GM21367 (cell line): ENCODE measurements at regions not wholly inside any gene's neighbourhood (a gene's known extent, or its start where the extent isn't known, plus 50 kb on each side); places are given as distances from the start of the nearest gene placed in this dataset.

Experiments used
- ATAC-seq: cut with Tn5 transposase; IDR thresholded peaks from one replicate; pipeline ENCODE4 v1.9.1; 2021; ENCODE audit not compliant: unreplicated experiment

- ATAC-seq: no peak
Observed at GRCh38 chr4:181594188-181594587, 649.0 kb upstream of the TENM3 start.

GRCh38 chr4:181595716-181596115 is 647.5 kb upstream of the TENM3 start:
- ATAC-seq: no peak

GRCh38 chr4:181597766-181598165 is 645.4 kb upstream of the TENM3 start:
- ATAC-seq: no peak

DNA sequence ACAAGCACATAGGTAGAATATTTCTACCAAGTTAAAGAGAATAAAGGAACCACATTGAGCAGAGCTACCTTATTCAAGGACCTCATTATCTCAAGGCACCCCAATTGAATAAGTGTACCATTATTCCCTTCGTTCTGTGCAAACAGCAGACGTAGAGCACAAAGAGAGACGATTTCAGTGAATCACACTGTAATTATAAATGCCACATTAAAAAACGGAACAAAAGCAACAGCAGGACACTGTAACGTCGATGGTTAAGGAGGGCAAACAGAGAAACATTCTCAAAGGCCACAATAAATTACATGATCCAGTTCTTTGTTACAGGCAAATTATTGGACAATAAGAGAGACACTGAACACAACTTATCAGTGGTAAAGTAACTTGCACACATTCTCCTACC is 644.1 kb upstream of the TENM3 start:
- no peak for ATAC-seq

- ATAC-seq: no peak
Observed at GRCh38 chr4:181601103-181601502, 642.1 kb upstream of the TENM3 start.

- ATAC-seq: no peak
Observed at GRCh38 chr4:181604546-181604945, 638.7 kb upstream of the TENM3 start.

DNA sequence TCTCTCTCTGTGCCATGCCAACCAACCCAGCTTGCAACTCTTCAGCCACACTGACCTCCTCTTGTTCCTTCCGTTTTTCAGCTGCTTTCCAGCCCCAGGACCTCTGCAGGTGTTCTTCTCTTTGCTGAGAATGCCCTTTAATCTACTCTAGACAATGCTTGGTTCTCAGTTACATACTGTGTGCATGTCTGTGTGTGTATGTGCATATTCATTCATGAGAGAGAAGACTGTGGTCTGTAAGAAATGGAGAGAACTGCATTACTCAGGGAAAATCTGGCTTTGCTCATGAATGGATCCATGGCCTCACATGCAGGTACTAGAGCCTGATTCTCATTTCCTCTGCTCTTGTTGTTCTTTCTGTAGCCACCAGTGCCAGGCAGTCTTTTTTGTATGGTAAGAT is 636.9 kb upstream of the TENM3 start:
- no peak for ATAC-seq

DNA sequence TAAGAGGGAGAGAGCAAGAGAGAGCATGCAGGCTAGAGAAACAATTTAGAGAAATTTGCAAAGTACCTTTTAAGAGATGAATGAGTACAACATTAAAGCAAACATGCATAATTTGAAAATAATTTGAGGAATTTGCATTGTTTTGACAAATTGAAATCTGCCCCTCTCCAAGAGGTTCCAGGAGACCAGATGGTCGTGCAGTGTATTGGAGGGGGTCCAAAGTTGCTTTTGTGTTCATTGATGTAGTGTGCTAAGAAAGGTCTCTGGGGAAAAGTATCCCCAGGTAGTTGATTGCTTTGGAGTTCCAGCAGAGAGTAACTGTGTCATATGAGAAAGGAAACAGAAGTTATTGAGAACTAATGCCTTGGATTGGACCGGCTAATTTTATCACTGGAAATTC is 635.0 kb upstream of the TENM3 start:
- no peak for ATAC-seq

DNA sequence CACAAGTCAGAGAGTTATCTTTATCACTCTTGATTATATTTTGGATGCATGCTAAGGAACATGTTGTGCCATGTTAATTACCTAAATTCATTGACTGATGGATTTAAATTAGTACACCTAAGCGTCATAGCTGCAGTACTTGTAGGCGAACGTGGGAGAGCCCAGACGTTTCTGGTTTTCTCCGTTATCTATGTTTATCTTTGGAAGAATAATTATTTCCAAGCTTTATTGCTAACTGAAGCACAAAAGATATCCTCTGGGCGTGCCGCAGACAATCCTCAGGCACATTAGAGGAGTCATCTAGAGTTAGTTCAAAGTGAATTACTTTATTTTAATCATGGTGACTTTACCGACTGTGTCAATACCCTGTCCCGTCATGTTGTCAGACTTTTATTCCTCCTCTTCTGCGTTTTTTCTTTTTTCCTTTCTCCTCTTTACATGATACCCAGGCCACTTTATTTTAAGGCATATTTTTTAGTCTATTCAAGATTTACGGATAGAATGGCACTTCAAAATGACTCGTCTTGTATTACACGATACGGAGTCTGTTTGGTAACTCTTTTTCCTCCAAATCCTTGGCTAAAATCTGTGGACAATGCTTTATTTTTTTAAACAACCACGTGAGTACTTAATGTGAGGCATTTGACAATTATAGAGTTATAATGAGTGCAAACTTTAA is 632.0 kb upstream of the TENM3 start:
- no peak for ATAC-seq

- ATAC-seq: no peak
Observed at GRCh38 chr4:181611946-181612600, 631.1 kb upstream of the TENM3 start.

- ATAC-seq: no peak
Observed at GRCh38 chr4:181613200-181613599, 630.0 kb upstream of the TENM3 start.

- no peak for ATAC-seq
Observed at GRCh38 chr4:181618038-181618618, 625.1 kb upstream of the TENM3 start.

GRCh38 chr4:181618896-181619295 is 624.3 kb upstream of the TENM3 start:
- no peak for ATAC-seq

- ATAC-seq: no peak
Observed at GRCh38 chr4:181619651-181620050, 623.6 kb upstream of the TENM3 start.

DNA sequence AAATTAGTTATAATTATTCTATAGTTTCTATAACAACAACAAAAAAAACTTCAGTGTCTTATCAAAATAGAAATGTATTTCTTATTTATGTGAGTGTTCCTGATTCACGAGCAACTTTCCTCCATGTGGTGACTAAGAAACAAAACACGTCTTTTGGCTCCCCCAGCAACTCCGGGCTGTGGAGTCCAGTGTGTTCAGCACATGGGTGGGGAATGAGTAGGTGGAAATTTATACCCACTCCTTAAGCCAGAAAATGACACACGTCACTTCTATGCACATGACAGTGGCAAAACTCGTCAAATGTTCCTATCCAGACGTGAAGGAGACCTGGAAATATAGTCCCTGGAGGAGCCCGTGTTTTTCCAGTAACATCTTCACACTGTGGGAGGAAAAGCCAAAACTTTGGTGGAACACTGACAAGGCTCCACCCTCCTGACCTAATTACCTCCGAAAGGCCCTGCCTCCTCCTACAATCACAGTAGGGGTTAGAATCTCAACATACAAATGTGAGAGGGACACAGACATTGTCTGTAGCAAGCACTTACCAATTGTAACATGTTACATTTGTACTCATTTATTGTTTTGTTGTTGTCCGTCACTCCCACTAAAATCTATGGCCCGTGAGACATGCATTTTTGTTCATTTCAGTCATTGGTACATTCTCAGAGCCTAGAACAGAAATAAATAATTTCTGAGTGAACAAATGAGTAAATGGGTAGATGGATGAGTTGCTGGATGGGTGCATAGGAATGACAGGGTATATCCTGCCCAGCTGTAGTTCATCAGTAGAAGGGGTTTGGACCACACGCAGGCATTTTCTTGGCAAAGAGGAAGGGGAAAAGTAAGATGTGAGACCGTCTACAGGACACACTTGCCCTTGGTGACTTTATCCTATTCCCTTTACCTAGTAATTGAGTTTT is 605.8 kb upstream of the TENM3 start:
- no peak for ATAC-seq

- no peak for ATAC-seq
Observed at GRCh38 chr4:181643466-181643865, 599.7 kb upstream of the TENM3 start.

DNA sequence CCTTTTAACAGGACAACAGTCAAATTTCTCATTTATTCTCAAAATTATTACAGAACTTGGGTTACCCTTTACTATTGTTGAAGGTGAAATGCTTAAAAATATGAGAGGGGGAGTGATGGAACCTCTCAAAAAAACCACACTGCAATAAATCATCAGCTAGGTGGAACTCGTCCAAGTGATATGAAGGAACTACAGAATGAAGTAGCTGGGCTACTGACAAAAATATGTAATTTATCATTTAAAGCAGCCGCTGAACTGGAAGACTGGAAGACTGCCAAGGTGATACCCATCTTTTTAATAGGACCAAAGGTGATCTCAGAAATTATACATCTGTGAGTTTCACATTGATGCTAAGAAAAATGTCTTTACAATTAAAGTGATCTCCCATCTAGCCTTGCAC is 597.7 kb upstream of the TENM3 start:
- ATAC-seq: no peak

DNA sequence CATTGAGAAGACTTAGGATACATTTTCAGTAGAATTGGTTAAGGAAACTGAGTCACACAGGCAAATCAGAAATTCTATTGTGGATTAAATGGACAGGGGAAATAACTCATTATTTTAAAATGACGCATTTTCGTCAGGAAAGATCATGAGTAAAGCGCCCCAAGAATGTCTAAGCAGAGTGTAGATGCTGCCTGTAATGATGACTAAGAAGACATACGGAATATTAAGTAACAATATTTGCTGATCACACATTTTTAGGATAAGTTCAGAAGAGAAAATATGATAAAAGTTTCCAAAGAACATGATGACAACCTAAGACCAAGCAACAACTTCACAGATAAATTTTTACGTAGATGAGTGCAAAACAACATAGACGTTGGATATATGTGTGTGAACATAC is 596.3 kb upstream of the TENM3 start:
- no peak for ATAC-seq

DNA sequence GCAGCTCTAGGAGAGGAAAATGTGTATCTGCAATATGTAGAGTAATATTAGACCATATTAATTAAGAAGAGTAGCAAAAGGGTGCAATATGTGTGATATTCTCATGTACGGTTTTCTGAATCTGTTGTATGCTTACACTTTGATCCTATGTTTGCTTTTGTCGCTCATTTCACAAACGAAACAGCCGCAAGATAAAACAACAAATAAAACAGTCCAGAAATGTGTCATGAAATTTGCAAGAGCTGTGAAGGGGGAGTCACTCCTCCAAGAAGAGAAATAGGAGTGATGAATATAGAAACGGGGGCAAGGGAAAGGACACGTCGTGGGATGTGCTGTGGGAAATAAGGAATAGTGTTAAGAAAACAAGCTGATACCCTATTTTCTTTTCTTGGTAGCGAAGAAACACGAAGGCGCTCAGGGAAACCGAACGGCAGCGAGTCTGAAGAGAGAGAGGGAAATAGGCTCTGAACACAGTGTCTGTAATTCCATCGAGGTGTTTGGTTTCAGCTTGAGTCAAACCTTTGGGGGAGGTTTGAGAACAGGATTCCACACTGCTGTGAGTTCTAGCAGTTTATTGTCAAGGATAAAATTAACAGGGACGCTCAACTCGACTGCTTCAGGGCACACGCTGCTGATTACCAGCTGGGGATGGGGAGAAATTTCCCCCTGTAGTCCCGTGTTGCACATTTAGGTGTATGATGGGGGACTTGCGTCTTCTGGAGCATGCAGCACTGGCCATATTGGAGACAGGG is 595.6 kb upstream of the TENM3 start:
- ATAC-seq: no peak

DNA sequence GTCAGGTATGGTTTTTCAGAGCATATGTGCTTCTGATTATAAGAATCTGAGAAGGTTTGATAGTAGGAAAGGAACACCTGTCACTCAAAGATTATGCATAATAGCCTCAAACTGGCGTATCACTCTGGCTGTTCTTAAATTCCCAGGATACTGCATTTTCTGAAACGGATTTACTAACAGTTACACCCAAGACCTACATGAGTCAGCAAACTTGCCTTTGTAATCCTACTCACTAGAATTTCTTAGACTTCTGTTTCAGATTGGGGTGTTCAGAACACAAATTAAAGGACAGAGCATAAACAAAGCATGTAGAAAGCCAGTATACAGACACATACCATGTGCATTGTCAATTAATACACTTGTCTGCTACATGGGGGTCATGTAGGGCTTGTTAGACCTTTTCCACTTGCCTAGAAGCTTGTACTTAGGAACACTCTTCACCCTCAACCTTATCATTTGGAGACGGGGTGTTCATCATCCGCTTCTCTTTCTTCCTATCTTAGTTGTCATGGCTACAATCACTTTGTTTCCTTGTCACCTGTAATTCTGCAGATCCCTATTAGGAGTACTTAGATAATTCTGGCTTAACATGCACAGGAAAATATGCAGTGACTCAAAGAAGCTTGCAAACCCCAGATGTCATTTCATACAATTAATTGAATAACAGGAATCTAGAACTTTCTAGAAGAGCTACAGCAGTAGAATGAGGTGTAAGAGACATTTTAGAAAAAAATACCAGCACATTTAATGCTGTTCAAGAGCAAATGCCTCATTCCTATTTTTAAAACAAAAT is 593.0 kb upstream of the TENM3 start:
- ATAC-seq: no peak
